GM12878 (cell line): ENCODE measurements at regions not wholly inside any gene's neighbourhood (a gene's known extent, or its start where the extent isn't known, plus 50 kb on each side); places are given as distances from the start of the nearest gene placed in this dataset.

Experiments
- FOS ChIP-seq: IDR thresholded peaks from 3 replicates; pipeline ENCODE4 v1.6.1; 2011; ENCODE audit warnings: borderline replicate concordance; ENCODE audit not compliant: insufficient read length; ENCODE audit errors: extremely low read depth
- GABPA ChIP-seq: IDR thresholded peaks from 2 replicates; pipeline ENCODE4 v1.6.1; 2014; ENCODE audit warnings: antibody characterized with exemption, low read depth, mild to moderate bottlenecking, inconsistent platforms
- MAX ChIP-seq: IDR thresholded peaks from 2 replicates; pipeline ENCODE4 v1.6.1; 2012; ENCODE audit warnings: low read depth, low read length, improper control_type of control experiment
- MYC ChIP-seq: IDR thresholded peaks from 2 replicates; pipeline ENCODE4 v1.6.1; 2011; ENCODE audit warnings: mild to moderate bottlenecking, low read length, moderate library complexity, inconsistent platforms; ENCODE audit not compliant: insufficient read depth, insufficient replicate concordance, insufficient read length, severe bottlenecking
- NFYB ChIP-seq: IDR thresholded peaks from 2 replicates; pipeline ENCODE4 v1.6.1; 2011; ENCODE audit warnings: low read depth, mild to moderate bottlenecking, low read length, improper control_type of control experiment, moderate library complexity; ENCODE audit not compliant: insufficient read depth
- POLR2A ChIP-seq: IDR thresholded peaks from 2 replicates; pipeline ENCODE4 v1.6.1; 2011; ENCODE audit warnings: low read depth, mild to moderate bottlenecking, low read length
- POLR2AphosphoS5 ChIP-seq: IDR thresholded peaks from 2 replicates; pipeline ENCODE4 v1.6.1; 2011; ENCODE audit warnings: mild to moderate bottlenecking, low read length, inconsistent platforms
- TARDBP ChIP-seq: IDR thresholded peaks from 2 replicates; pipeline ENCODE4 v1.6.1; 2016; ENCODE audit warnings: borderline replicate concordance
- TF ChIP-seq, protein P1 (sequence below), 3 experiments: IDR thresholded peaks in 2 of 3; conservative IDR thresholded peaks in 1 of 3; 2 replicates each; pipeline ENCODE4 v1.5.1; 2011; ENCODE audit warnings: low read depth in 3 of 3, low read length in 3 of 3, mild to moderate bottlenecking in 3 of 3, control low read depth in 2 of 3, moderate library complexity in 2 of 3, inconsistent platforms in 1 of 3, mixed read lengths in 1 of 3; ENCODE audit not compliant: control insufficient read depth in 2 of 3, insufficient read depth in 1 of 3; ENCODE audit errors: extremely low read depth in 1 of 3

- TF ChIP-seq GABPA (no peak), MYC (no peak), NFYB (no peak), FOS (no peak), MAX (no peak), TARDBP (no peak), POLR2AphosphoS5 (no peak), POLR2A (no peak)
- TF ChIP-seq, protein P1, sequence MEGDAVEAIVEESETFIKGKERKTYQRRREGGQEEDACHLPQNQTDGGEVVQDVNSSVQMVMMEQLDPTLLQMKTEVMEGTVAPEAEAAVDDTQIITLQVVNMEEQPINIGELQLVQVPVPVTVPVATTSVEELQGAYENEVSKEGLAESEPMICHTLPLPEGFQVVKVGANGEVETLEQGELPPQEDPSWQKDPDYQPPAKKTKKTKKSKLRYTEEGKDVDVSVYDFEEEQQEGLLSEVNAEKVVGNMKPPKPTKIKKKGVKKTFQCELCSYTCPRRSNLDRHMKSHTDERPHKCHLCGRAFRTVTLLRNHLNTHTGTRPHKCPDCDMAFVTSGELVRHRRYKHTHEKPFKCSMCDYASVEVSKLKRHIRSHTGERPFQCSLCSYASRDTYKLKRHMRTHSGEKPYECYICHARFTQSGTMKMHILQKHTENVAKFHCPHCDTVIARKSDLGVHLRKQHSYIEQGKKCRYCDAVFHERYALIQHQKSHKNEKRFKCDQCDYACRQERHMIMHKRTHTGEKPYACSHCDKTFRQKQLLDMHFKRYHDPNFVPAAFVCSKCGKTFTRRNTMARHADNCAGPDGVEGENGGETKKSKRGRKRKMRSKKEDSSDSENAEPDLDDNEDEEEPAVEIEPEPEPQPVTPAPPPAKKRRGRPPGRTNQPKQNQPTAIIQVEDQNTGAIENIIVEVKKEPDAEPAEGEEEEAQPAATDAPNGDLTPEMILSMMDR (IDR thresholded peaks at IDR 0.05 in 2 of 3, conservative IDR thresholded peaks at IDR 0.05 in 1 of 3; ENCODE audit: control insufficient read depth in 2 of 3, extremely low read depth in 1 of 3, insufficient read depth in 1 of 3, low read depth in 3 of 3, low read length in 3 of 3), result no peak
Measured at GRCh38 chr13:106865716-106866440, 297.9 kb upstream of the ARGLU1 start.
